MM.1S (cell line): ENCODE measurements at regions not wholly inside any gene's neighbourhood (a gene's known extent, or its start where the extent isn't known, plus 50 kb on each side); places are given as distances from the start of the nearest gene placed in this dataset.

Experiments used
- DNase-seq: peaks from one replicate; pipeline ENCODE4 v3.0.0-alpha.2; 2015
- H2AFZ ChIP-seq: fragments of 300-600 bp; sonication (generic); 2 replicates; pipeline ENCODE4 v1.6.0; 2016; ENCODE audit warnings: antibody characterized with exemption, low read length
- H3F3A ChIP-seq: fragments of 300-600 bp; sonication (generic); 2 replicates; pipeline ENCODE4 v1.6.1; 2016; ENCODE audit warnings: mild to moderate bottlenecking, antibody characterized with exemption, low read length, moderate library complexity, mixed read lengths; ENCODE audit not compliant: insufficient read depth
- H3K27ac ChIP-seq: fragments of 300-600 bp; sonication (generic); 2 replicates; pipeline ENCODE4 v1.5.1; 2016; ENCODE audit warnings: mild to moderate bottlenecking, low read length
- H3K27me3 ChIP-seq: fragments of 300-600 bp; sonication (generic); replicated peaks from 2 replicates; pipeline ENCODE4 v1.6.0; 2016; ENCODE audit warnings: low read length; ENCODE audit not compliant: insufficient read depth
- H3K36me3 ChIP-seq: fragments of 300-600 bp; sonication (generic); replicated peaks from 2 replicates; pipeline ENCODE4 v1.6.1; 2016; ENCODE audit warnings: mild to moderate bottlenecking, low read length, mixed read lengths; ENCODE audit not compliant: insufficient read depth
- H3K4me1 ChIP-seq: fragments of 300-600 bp; sonication (generic); 2 replicates; pipeline ENCODE4 v1.6.1; 2016; ENCODE audit warnings: low read length, mixed read lengths
- H3K4me2 ChIP-seq: fragments of 300-600 bp; sonication (generic); 2 replicates; pipeline ENCODE4 v1.6.0; 2016; ENCODE audit warnings: low read depth, low read length
- H3K4me3 ChIP-seq: fragments of 300-600 bp; sonication (generic); 2 replicates; pipeline ENCODE4 v1.5.1; 2016; ENCODE audit warnings: low read length, mixed read lengths
- H3K79me2 ChIP-seq: fragments of 300-600 bp; sonication (generic); 2 replicates; pipeline ENCODE4 v1.6.1; 2016; ENCODE audit warnings: mixed run types, low read length, mixed read lengths
- H3K9ac ChIP-seq: fragments of 300-600 bp; sonication (generic); 2 replicates; pipeline ENCODE4 v1.6.1; 2016; ENCODE audit warnings: low read length, mixed read lengths
- H3K9me2 ChIP-seq: fragments of 300-600 bp; sonication (generic); replicated peaks from 2 replicates; pipeline ENCODE4 v1.6.1; 2016; ENCODE audit warnings: mild to moderate bottlenecking, low read length, mixed read lengths; ENCODE audit not compliant: insufficient read depth
- H3K9me3 ChIP-seq: fragments of 300-600 bp; sonication (generic); replicated peaks from 2 replicates; pipeline ENCODE4 v1.6.1; 2016; ENCODE audit warnings: mild to moderate bottlenecking, low read length, mixed read lengths; ENCODE audit not compliant: insufficient read depth
- H4K20me1 ChIP-seq: fragments of 300-600 bp; sonication (generic); 2 replicates; pipeline ENCODE4 v1.6.1; 2016; ENCODE audit warnings: mild to moderate bottlenecking, low read length, moderate library complexity, mixed read lengths; ENCODE audit not compliant: insufficient read depth
- EZH2 ChIP-seq: fragments of 300-600 bp; sonication (generic); optimal IDR thresholded peaks from 2 replicates; pipeline ENCODE3; 2017; ENCODE audit warnings: low read depth, mild to moderate bottlenecking, antibody characterized with exemption, low read length, mixed read lengths
- EZH2phosphoT487 ChIP-seq: fragments of 300-600 bp; sonication (generic); IDR thresholded peaks from 2 replicates; pipeline ENCODE4 v1.6.1; 2018; ENCODE audit warnings: antibody characterized with exemption, low read length
- TF ChIP-seq, protein P1 (sequence below): fragments of 300-600 bp; sonication (generic); IDR thresholded peaks from 2 replicates; pipeline ENCODE4 v1.5.1; 2016; ENCODE audit warnings: antibody characterized with exemption, low read length, mixed read lengths

DNA sequence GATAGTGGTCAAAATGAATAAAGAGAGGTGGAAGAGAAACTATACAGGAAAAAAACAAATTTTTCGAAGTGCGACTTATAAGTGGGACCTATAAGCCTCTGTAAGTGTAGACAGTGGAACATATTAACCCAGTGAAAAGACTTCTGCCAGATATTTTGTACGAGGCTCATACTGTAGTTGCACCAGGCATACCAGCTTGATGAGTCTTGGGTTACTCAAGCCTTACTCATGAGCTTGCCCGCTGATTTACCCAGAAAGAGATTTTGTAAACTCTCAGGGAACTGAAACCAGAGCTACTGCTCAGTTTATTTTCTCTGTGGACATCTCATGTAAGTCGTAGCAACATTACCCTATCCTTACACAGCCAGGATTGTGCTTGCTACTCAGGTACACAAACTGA lies 708.0 kb upstream of the SOX9 start:
- Histone ChIP-seq H3K27ac (no peak overlapping the region), H4K20me1 (no peaks in the 10 kb centered on the region), H3K9me3 (no peaks in the 10 kb centered on the region), H3K9ac (no peak overlapping the region), H3K36me3 (no peaks in the 10 kb centered on the region), H3K4me2 (no peak overlapping the region), H3K79me2 (no peaks in the 10 kb centered on the region), H3K4me3 (no peak overlapping the region), H2AFZ (no peak overlapping the region), H3K27me3 (no peaks in the 10 kb centered on the region), H3K9me2 (no peaks in the 10 kb centered on the region), H3F3A (no peaks in the 10 kb centered on the region), H3K4me1 (no peaks in the 10 kb centered on the region)
- no peak for DNase-seq
- TF ChIP-seq, protein P1, sequence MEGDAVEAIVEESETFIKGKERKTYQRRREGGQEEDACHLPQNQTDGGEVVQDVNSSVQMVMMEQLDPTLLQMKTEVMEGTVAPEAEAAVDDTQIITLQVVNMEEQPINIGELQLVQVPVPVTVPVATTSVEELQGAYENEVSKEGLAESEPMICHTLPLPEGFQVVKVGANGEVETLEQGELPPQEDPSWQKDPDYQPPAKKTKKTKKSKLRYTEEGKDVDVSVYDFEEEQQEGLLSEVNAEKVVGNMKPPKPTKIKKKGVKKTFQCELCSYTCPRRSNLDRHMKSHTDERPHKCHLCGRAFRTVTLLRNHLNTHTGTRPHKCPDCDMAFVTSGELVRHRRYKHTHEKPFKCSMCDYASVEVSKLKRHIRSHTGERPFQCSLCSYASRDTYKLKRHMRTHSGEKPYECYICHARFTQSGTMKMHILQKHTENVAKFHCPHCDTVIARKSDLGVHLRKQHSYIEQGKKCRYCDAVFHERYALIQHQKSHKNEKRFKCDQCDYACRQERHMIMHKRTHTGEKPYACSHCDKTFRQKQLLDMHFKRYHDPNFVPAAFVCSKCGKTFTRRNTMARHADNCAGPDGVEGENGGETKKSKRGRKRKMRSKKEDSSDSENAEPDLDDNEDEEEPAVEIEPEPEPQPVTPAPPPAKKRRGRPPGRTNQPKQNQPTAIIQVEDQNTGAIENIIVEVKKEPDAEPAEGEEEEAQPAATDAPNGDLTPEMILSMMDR = no peak
- TF ChIP-seq EZH2 (no peak), EZH2phosphoT487 (no peak)

DNA sequence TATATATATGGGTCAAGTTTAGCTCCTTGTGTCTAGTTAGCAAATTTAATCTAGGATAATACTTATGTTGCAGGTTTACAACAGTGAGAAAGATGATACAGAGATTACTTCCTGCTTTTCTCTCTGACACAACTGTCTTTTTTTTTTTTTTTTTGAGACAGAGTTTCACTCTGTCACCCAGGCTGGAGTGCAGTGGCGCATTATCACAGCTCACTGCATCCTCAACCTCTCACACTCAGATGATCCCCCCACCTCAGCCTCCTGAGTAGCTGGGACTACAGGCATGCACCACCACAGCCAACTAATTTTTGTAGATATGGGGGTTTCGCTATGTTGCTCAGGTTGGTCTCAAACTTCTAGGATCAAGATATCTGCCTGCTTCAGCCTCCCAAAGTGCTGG lies 706.9 kb upstream of the SOX9 start:
- DNase-seq = no peak
- Histone ChIP-seq H3K27me3 (no peaks in the 10 kb centered on the region), H3K4me1 (no peaks in the 10 kb centered on the region), H3K4me2 (no peak overlapping the region), H3K27ac (no peak overlapping the region), H4K20me1 (no peaks in the 10 kb centered on the region), H2AFZ (no peak overlapping the region), H3F3A (no peaks in the 10 kb centered on the region), H3K4me3 (no peak overlapping the region), H3K9me3 (no peaks in the 10 kb centered on the region), H3K9ac (no peak overlapping the region), H3K9me2 (no peaks in the 10 kb centered on the region), H3K36me3 (no peaks in the 10 kb centered on the region), H3K79me2 (no peaks in the 10 kb centered on the region)
- TF ChIP-seq EZH2 (no peak), EZH2phosphoT487 (no peak)
- TF ChIP-seq, protein P1 = no peak

GRCh38 chr17:71417142-71417541 lies 703.7 kb upstream of the SOX9 start:
- DNase-seq = no peak
- no peaks in the 10 kb centered on the region for H3F3A ChIP-seq
- no peaks in the 10 kb centered on the region for H3K9me2 ChIP-seq
- no peak overlapping the region for H3K4me3 ChIP-seq
- H3K79me2 ChIP-seq = no peaks in the 10 kb centered on the region
- H3K36me3 ChIP-seq = no peaks in the 10 kb centered on the region
- H3K9me3 ChIP-seq = no peaks in the 10 kb centered on the region
- H3K9ac ChIP-seq = no peak overlapping the region
- no peak overlapping the region for H2AFZ ChIP-seq
- no peaks in the 10 kb centered on the region for H4K20me1 ChIP-seq
- no peaks in the 10 kb centered on the region for H3K27me3 ChIP-seq
- H3K4me2 ChIP-seq = no peak overlapping the region
- no peaks in the 10 kb centered on the region for H3K4me1 ChIP-seq
- no peak overlapping the region for H3K27ac ChIP-seq
- TF ChIP-seq, protein P1 = no peak
- no peak for TF ChIP-seq EZH2phosphoT487
- no peak for TF ChIP-seq EZH2
